IMR-90 (cell line): ENCODE measurements at regions not wholly inside any gene's neighbourhood (a gene's known extent, or its start where the extent isn't known, plus 50 kb on each side); places are given as distances from the start of the nearest gene placed in this dataset.

Experiments used
- ATAC-seq: fragments of 200-7000 bp; cut with Tn5 transposase; 2 replicates; pipeline ENCODE4 v1.9.1; 2020; ENCODE audit warnings: low read depth, mild to moderate bottlenecking, moderate library complexity
- BruUV-seq: library from RNA; stranded (reverse); fragments of 400-500 nt; replicated peaks from 2 replicates; lab custom pipeline; 2021; lab: Mats Ljungman, UMichigan
- CTCF ChIA-PET: fragments of 300-600 bp; formaldehyde crosslinking; extraction: SDS; loops from one replicate; lab custom pipeline; 2021; ENCODE audit warnings: antibody characterized with exemption; lab: Yijun Ruan, JAX
- POLR2A ChIA-PET: fragments of 300-600 bp; sonication (Branson Sonifier 250); formaldehyde crosslinking; loops from one replicate; lab custom pipeline; 2022; ENCODE audit warnings: antibody characterized with exemption; ENCODE audit not compliant: unreplicated experiment; lab: Charles Lee
- DNase-seq: peaks from one replicate; pipeline ENCODE4 v3.0.0; 2013
- H2AFZ ChIP-seq: replicated peaks from 2 replicates; pipeline ENCODE3; 2013; ENCODE audit warnings: low read length, mild to moderate bottlenecking; ENCODE audit not compliant: poor library complexity
- H2AK5ac ChIP-seq: 2 replicates; pipeline ENCODE4 v1.6.1; 2013; ENCODE audit warnings: low read depth, low read length, inconsistent platforms
- H2AK9ac ChIP-seq: replicated peaks from 2 replicates; pipeline ENCODE3; 2013; ENCODE audit warnings: mild to moderate bottlenecking, low read depth, low read length, moderate library complexity; ENCODE audit not compliant: poor library complexity
- H2BK120ac ChIP-seq: 2 replicates; pipeline ENCODE4 v1.6.1; 2013; ENCODE audit warnings: low read depth, low read length, inconsistent platforms
- H2BK15ac ChIP-seq: 3 replicates; pipeline ENCODE4 v1.6.1; 2013; ENCODE audit warnings: low read depth, low read length, inconsistent platforms
- H2BK20ac ChIP-seq: 2 replicates; pipeline ENCODE4 v1.6.1; 2013; ENCODE audit warnings: low read depth, mild to moderate bottlenecking, inconsistent platforms, low read length, moderate library complexity
- H2BK5ac ChIP-seq: 2 replicates; pipeline ENCODE4 v1.6.1; 2013; ENCODE audit warnings: mild to moderate bottlenecking, low read depth, low read length, inconsistent platforms; ENCODE audit not compliant: poor library complexity, severe bottlenecking
- H3K14ac ChIP-seq: replicated peaks from 2 replicates; pipeline ENCODE4 v1.6.1; 2013; ENCODE audit warnings: low read depth, low read length, inconsistent platforms
- H3K18ac ChIP-seq: 2 replicates; pipeline ENCODE4 v1.6.1; 2013; ENCODE audit warnings: low read depth, low read length, control low read depth
- H3K23ac ChIP-seq: 2 replicates; pipeline ENCODE4 v1.6.1; 2013; ENCODE audit warnings: low read depth, low read length, inconsistent platforms
- H3K27ac ChIP-seq: 2 replicates; pipeline ENCODE4 v1.5.1; 2013; ENCODE audit warnings: mild to moderate bottlenecking, control low read depth, low read length; ENCODE audit not compliant: insufficient read depth
- H3K27me3 ChIP-seq: 2 replicates; pipeline ENCODE4 v1.6.1; 2013; ENCODE audit warnings: low read length; ENCODE audit not compliant: control insufficient read depth, insufficient read depth
- H3K36me3 ChIP-seq: 2 replicates; pipeline ENCODE4 v1.6.1; 2013; ENCODE audit warnings: low read length, mixed read lengths; ENCODE audit not compliant: control insufficient read depth, insufficient read depth
- H3K4ac ChIP-seq: 2 replicates; pipeline ENCODE4 v1.6.1; 2013; ENCODE audit warnings: low read depth, low read length, inconsistent platforms
- H3K4me1 ChIP-seq: 2 replicates; pipeline ENCODE4 v1.6.1; 2013; ENCODE audit warnings: low read length, mixed read lengths; ENCODE audit not compliant: control insufficient read depth, insufficient read depth
- H3K4me2 ChIP-seq: 2 replicates; pipeline ENCODE4 v1.6.1; 2013; ENCODE audit warnings: low read depth, mild to moderate bottlenecking, control low read depth, low read length, moderate library complexity
- H3K4me3 ChIP-seq: 2 replicates; pipeline ENCODE4 v1.5.1; 2013; ENCODE audit warnings: low read depth, mild to moderate bottlenecking, control low read depth, low read length, moderate library complexity; ENCODE audit not compliant: insufficient read depth
- H3K56ac ChIP-seq: 2 replicates; pipeline ENCODE4 v1.6.1; 2013; ENCODE audit warnings: low read length, inconsistent platforms; ENCODE audit not compliant: insufficient read depth; ENCODE audit errors: extremely low read depth
- H3K79me1 ChIP-seq, 2 experiments: 2 replicates each; pipeline ENCODE4 v1.6.1; 2013; ENCODE audit warnings: low read length in 2 of 2, inconsistent platforms in 1 of 2, low read depth in 1 of 2
- H3K9ac ChIP-seq: 2 replicates; pipeline ENCODE4 v1.6.1; 2013; ENCODE audit warnings: low read depth, low read length, control low read depth
- H3K9me1 ChIP-seq: 2 replicates; pipeline ENCODE4 v1.6.1; 2013; ENCODE audit warnings: low read length, inconsistent platforms; ENCODE audit not compliant: insufficient read depth
- H3K9me3 ChIP-seq: 2 replicates; pipeline ENCODE4 v1.6.1; 2013; ENCODE audit warnings: low read length; ENCODE audit not compliant: control insufficient read depth, insufficient read depth
- H4K20me1 ChIP-seq: 2 replicates; pipeline ENCODE4 v1.6.1; 2013; ENCODE audit warnings: low read length, inconsistent platforms; ENCODE audit not compliant: insufficient read depth
- H4K5ac ChIP-seq: 2 replicates; pipeline ENCODE4 v1.6.1; 2013; ENCODE audit warnings: mild to moderate bottlenecking, low read depth, low read length, control low read depth
- H4K8ac ChIP-seq, 2 experiments: 2 replicates each; pipeline ENCODE4 v1.6.1; 2013; ENCODE audit warnings: low read depth in 2 of 2, low read length in 2 of 2, control low read depth in 1 of 2, inconsistent platforms in 1 of 2
- H4K91ac ChIP-seq: 2 replicates; pipeline ENCODE4 v1.6.1; 2013; ENCODE audit warnings: low read depth, low read length, inconsistent platforms; ENCODE audit not compliant: insufficient read depth
- MAZ ChIP-seq: IDR thresholded peaks from 2 replicates; pipeline ENCODE4 v1.6.1; 2012; ENCODE audit warnings: low read depth, mild to moderate bottlenecking, low read length, improper control_type of control experiment, moderate library complexity, borderline replicate concordance
- RFX5 ChIP-seq: IDR thresholded peaks from 2 replicates; pipeline ENCODE4 v1.8.0; 2012; ENCODE audit warnings: low read depth, mild to moderate bottlenecking, low read length, moderate library complexity
- WGBS, 2 experiments: methylation state at CpG; one replicate each; pipeline versions ENCODE4 v1.1.5 to v1.1.7; 2013; ENCODE audit warnings: missing lambda C conversion rate in 2 of 2; ENCODE audit not compliant: insufficient read length in 1 of 2; ENCODE audit errors: extremely low coverage in 2 of 2; 5-methylcytosine and 5-hydroxymethylcytosine counted together
- dilution Hi-C: fragments of 300-500 bp; cut with HindIII; formaldehyde crosslinking; loops from one replicate; pipeline ENCODE4 v1.14.3; 2018; ENCODE audit warnings: low sequenced_read_pairs; ENCODE audit not compliant: unreplicated experiment
- in situ Hi-C: fragments of 300-500 bp; cut with MboI; formaldehyde crosslinking; loops from 3 replicates; pipeline ENCODE4 v1.14.3; 2019; ENCODE audit warnings: low sequenced_read_pairs, inconsistent platforms, mixed read lengths
- intact Hi-C: fragments of 100-400 bp; cut with micrococcal nuclease; formaldehyde crosslinking; loops from 2 replicates; pipeline ENCODE4 v1.10.0; 2022

DNA sequence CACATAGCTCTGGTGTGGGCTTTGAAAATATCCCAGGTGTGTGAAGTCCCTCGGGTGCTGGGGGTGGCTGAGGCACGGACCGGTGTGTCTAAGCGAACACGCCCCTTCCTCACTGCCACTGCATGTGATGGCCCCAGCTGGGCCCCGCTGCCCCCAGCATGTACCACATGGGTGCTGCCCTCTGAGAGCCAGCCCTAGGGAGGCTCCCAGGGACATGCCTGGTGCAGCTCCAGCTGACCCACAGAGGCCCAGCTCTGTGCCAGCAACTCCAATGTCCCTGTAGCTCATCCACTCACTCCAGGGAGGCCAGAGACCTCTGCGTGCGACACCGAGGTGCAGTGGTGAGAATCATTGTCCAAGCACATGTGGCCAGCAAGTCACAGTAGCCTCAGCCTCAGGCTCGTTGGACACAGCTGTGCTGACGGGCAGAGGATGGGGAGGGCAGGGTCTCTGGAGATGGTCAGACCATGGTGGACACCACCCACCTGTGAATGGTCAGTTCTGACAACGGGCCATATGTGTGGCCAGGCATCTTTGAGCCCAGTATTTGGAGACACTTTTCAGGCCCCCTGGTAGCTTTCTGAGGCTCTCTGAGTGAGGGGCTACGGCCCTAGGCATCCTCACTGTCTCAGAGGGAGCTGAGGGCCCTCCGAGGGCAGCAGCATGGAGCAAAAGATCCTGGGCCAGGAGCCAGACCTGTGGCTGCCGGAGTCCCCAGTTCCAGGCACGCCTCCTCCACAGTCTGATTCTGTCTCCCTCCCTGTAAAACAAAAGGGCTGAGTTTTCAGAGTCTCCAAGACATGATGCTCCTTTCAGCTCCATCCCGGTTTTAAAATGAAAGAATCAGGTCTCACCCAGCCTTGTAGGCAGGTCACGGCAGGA lies 220.7 kb downstream of the NDUFA10 start (continued):
- no peak for TF ChIP-seq RFX5

DNA sequence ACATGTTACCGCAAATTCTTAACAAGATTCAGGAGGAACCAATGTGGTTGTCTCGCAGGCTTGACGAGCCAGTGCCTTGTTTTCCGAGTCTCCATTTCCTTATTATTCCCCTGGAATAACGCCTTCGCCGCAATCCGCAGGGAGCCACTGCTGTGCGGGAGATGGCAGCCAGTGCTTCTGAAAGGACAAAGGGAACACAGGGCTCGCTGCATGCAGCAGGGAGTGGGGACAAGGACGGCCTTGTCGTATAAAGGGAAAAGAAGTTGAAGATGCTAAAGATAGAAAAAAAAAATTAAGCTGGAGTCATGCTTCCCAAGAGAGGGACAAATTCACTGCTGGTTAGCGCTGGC lies 221.4 kb downstream of the NDUFA10 start:
- TF ChIP-seq MAZ: no peak
- no peak overlapping the region for H2BK15ac ChIP-seq
- H3K14ac ChIP-seq: no peak overlapping the region
- no peak overlapping the region for H4K5ac ChIP-seq
- H3K27me3 ChIP-seq: no peaks in the 10 kb centered on the region
- peaks cover 48% of the 10 kb centered on the region for H3K9me3 ChIP-seq
- H3K23ac ChIP-seq: no peak overlapping the region
- no peak overlapping the region for H3K4ac ChIP-seq
- no TSS peak for BruUV-seq
- no peak overlapping the region for H3K18ac ChIP-seq
- no peak overlapping the region for H2BK5ac ChIP-seq
- intact Hi-C loops: no loop called here
- H3K9me1 ChIP-seq: no peaks in the 10 kb centered on the region
- no peak overlapping the region for H2BK20ac ChIP-seq
- H2AK5ac ChIP-seq: no peak overlapping the region
- ATAC-seq: no peak
- in situ Hi-C loops: no loop called here
- H3K4me3 ChIP-seq: no peak overlapping the region
- H3K4me1 ChIP-seq: no peaks in the 10 kb centered on the region
- H2AFZ ChIP-seq: no peak overlapping the region
- H3K4me2 ChIP-seq: no peak overlapping the region
- no peaks in the 10 kb centered on the region for H3K36me3 ChIP-seq
- no peak overlapping the region for H3K9ac ChIP-seq
- dilution Hi-C loops: no loop called here
- 93% methylated on average over 2 of the region's 13 CpGs; no CpG with 5 or more reads in 1 of the 2 experiments for WGBS, 2 experiments
- POLR2A ChIA-PET: no interaction called here
- H4K91ac ChIP-seq: no peak overlapping the region
- H2AK9ac ChIP-seq: no peak overlapping the region
- H3K56ac ChIP-seq: no peak overlapping the region
- H4K20me1 ChIP-seq: no peaks in the 10 kb centered on the region
- no peak for DNase-seq
- CTCF ChIA-PET: no interaction called here
- H4K8ac ChIP-seq: no peak overlapping the region
- H3K27ac ChIP-seq: no peak overlapping the region
- H2BK120ac ChIP-seq: no peak overlapping the region
- no peaks in the 10 kb centered on the region for H3K79me1 ChIP-seq
